ENCODE measurements at regions not wholly inside any gene's neighbourhood (a gene's known extent, or its start where the extent isn't known, plus 50 kb on each side); places are given as distances from the start of the nearest gene placed in this dataset.

- TF ChIP-seq CTCF (IDR thresholded peaks at IDR 0.05) (no peak), REST (IDR thresholded peaks at IDR 0.05; ENCODE audit: insufficient read depth in 1 of 2, low read depth in 2 of 2, low read length in 1 of 2) (no peak), SIN3A (IDR thresholded peaks at IDR 0.05; ENCODE audit: borderline replicate concordance, insufficient read depth, low read depth, low read length) (no peak), POLR2AphosphoS5 (IDR thresholded peaks at IDR 0.05; ENCODE audit: low read depth, low read length) (no peak), TCF7L2 (IDR thresholded peaks at IDR 0.05; ENCODE audit: low read depth, low read length) (no peak)
Measured at GRCh38 chr11:110808248-110808647, 96.0 kb upstream of the ARHGAP20 start.
